IPS-NIHi7 (cell line): ENCODE measurements at regions not wholly inside any gene's neighbourhood (a gene's known extent, or its start where the extent isn't known, plus 50 kb on each side); places are given as distances from the start of the nearest gene placed in this dataset.
"Not testable (repeated sequence)": the region's sequence is repeated elsewhere in the genome, so short reads cannot be mapped to it uniquely, and the experiment has no call there.

ENCODE experiments used
- DNase-seq: peaks from one replicate; pipeline ENCODE4 v3.0.0; 2012; ENCODE audit warnings: mixed read lengths; ENCODE audit errors: extremely low spot score

- no peak for DNase-seq
Observed at GRCh38 chr13:111665691-111666095, 345.3 kb downstream of the TEX29 start.

GRCh38 chr13:111666164-111666776 is 345.8 kb downstream of the TEX29 start:
- DNase-seq, result no peak

GRCh38 chr13:111667757-111668156 is 347.3 kb downstream of the TEX29 start:
- DNase-seq, result no peak

- no peak for DNase-seq
Observed at GRCh38 chr13:111668451-111668850, 348.0 kb downstream of the TEX29 start.

- not testable (repeated sequence) for DNase-seq
Observed at GRCh38 chr13:111672198-111672597, 351.8 kb downstream of the TEX29 start.

GRCh38 chr13:111678120-111678882 is 357.9 kb downstream of the TEX29 start:
- not testable (repeated sequence) for DNase-seq

DNA sequence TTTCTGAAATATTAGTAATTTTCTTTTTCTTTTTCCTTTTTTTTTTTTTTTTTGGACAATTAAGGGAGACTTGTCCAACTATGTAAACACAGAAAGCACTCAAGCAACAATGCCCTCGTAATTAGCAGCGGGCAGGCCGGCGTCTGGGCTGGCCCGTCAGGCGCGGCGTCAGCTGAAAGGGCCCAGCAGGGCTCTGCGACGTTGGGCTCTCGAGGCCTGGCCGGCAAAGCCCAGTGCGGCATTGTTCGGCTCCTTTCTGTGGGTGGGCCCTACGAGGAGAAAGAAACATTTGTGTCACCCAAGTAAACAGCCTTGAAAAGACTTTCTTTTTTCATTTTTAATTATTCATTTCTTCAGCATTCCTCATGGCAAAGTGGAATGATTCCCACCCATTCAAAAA is 359.2 kb downstream of the TEX29 start:
- not testable (repeated sequence) for DNase-seq

DNA sequence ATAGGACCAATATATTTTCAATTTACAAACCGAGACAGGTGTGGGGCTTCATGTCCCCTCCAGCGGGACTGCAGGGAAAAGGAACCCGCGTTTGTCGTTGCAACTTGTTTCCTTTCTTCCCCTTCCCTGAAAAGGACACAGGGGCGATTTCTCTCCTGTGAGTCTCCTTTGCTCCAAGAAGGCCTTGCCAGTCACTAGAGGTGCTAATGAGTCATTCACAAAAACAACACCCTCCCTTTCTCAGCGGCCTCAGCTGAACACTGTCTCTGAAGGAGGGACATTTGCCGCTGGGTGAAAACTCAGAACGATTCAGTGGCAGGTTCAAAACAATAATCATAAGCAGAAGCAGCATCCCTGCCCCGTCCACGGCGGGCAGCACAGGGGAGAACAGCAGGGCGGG is 359.7 kb downstream of the TEX29 start:
- not testable (repeated sequence) for DNase-seq

DNA sequence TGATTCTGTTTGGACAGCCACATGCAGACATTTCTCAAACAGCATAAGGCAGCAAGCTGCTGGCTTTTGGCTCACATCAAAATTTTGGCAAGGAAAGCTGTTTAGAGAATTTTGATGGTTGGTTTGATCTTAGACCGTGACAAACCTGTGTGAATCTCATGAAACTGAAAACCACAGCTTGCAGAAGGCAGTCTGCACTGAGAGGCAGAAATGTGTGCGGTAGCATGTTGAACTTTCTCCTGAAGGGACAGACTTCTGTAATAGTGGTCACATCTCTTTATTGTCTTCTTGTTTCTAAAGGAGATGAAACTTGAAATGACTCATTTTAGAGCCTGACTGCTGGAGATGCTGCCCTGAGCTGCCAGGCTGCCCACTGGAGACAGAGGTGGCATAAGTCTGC is 371.6 kb downstream of the TEX29 start:
- not testable (repeated sequence) for DNase-seq

GRCh38 chr13:111696121-111696520 is 370.8 kb upstream of the SOX1 start:
- not testable (repeated sequence) for DNase-seq

- DNase-seq, result not testable (repeated sequence)
Observed at GRCh38 chr13:111702059-111702458, 364.9 kb upstream of the SOX1 start.
